PFSK-1 (cell line): ENCODE measurements at regions not wholly inside any gene's neighbourhood (a gene's known extent, or its start where the extent isn't known, plus 50 kb on each side); places are given as distances from the start of the nearest gene placed in this dataset.

Source experiments
- FOXP2 ChIP-seq: optimal IDR thresholded peaks from 2 replicates; pipeline ENCODE3; 2011; ENCODE audit warnings: borderline replicate concordance, control low read depth, inconsistent platforms; ENCODE audit not compliant: insufficient read depth; ENCODE audit errors: extremely low read length, extremely low read depth
- POLR2AphosphoS5 ChIP-seq: IDR thresholded peaks from 2 replicates; pipeline ENCODE4 v1.6.1; 2012; ENCODE audit warnings: low read depth, mild to moderate bottlenecking, control low read depth, low read length, moderate library complexity
- SIN3A ChIP-seq: IDR thresholded peaks from 2 replicates; pipeline ENCODE4 v1.6.1; 2012; ENCODE audit warnings: mild to moderate bottlenecking, low read length, moderate library complexity, borderline replicate concordance; ENCODE audit not compliant: insufficient read depth
- TAF1 ChIP-seq: IDR thresholded peaks from 2 replicates; pipeline ENCODE4 v1.6.1; 2012; ENCODE audit warnings: low read length, control low read depth, borderline replicate concordance; ENCODE audit not compliant: insufficient read depth
- TF ChIP-seq, protein P1 (sequence below), 2 experiments: IDR thresholded peaks; 2 replicates each; pipeline versions ENCODE4 v1.6.1 to v1.8.0; 2011 to 2012; ENCODE audit warnings: low read depth in 2 of 2, low read length in 2 of 2, control low read depth in 1 of 2, inconsistent platforms in 1 of 2, mild to moderate bottlenecking in 1 of 2, moderate library complexity in 1 of 2; ENCODE audit not compliant: insufficient read depth in 1 of 2

DNA sequence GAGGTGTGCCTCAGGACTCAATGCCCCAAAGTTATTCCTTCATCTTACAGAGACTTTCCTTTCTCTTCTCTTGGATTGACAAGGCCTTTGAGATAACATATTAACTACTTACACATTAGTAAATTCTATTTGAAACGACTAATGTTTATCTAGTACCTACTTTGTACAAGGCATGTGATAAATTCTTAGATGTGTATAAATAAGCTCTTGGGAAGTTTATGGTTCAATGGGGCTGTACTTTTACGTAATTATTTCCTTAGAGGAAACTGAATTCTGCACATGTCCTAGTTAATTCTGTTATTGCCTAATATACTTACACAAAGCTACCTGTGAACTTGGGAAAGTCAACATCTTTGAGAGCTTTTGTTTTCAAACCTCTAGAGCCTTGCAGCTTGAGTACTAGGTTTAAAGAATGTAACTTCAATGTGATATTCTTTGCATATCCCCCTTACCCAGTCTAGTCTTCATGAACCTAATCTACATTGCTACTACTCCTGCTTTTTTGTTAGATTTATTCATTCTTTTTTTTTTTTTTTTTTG is 58.5 kb upstream of the RAP2B start:
- TF ChIP-seq FOXP2 = no peak
- TF ChIP-seq, protein P1, sequence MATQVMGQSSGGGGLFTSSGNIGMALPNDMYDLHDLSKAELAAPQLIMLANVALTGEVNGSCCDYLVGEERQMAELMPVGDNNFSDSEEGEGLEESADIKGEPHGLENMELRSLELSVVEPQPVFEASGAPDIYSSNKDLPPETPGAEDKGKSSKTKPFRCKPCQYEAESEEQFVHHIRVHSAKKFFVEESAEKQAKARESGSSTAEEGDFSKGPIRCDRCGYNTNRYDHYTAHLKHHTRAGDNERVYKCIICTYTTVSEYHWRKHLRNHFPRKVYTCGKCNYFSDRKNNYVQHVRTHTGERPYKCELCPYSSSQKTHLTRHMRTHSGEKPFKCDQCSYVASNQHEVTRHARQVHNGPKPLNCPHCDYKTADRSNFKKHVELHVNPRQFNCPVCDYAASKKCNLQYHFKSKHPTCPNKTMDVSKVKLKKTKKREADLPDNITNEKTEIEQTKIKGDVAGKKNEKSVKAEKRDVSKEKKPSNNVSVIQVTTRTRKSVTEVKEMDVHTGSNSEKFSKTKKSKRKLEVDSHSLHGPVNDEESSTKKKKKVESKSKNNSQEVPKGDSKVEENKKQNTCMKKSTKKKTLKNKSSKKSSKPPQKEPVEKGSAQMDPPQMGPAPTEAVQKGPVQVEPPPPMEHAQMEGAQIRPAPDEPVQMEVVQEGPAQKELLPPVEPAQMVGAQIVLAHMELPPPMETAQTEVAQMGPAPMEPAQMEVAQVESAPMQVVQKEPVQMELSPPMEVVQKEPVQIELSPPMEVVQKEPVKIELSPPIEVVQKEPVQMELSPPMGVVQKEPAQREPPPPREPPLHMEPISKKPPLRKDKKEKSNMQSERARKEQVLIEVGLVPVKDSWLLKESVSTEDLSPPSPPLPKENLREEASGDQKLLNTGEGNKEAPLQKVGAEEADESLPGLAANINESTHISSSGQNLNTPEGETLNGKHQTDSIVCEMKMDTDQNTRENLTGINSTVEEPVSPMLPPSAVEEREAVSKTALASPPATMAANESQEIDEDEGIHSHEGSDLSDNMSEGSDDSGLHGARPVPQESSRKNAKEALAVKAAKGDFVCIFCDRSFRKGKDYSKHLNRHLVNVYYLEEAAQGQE (IDR thresholded peaks at IDR 0.05; ENCODE audit: insufficient read depth in 1 of 2, low read depth in 2 of 2, low read length in 2 of 2) = no peak
- TF ChIP-seq POLR2AphosphoS5 = no peak
- no peak for TF ChIP-seq TAF1
- TF ChIP-seq SIN3A = no peak

GRCh38 chr3:153110041-153110440 is 52.0 kb upstream of the RAP2B start:
- no peak for TF ChIP-seq FOXP2
- no peak for TF ChIP-seq TAF1
- no peak for TF ChIP-seq POLR2AphosphoS5
- TF ChIP-seq, protein P1 (IDR thresholded peaks at IDR 0.05; ENCODE audit: insufficient read depth in 1 of 2, low read depth in 2 of 2, low read length in 2 of 2) = no peak
- TF ChIP-seq SIN3A = no peak

GRCh38 chr3:153111016-153111415 is 51.0 kb upstream of the RAP2B start:
- TF ChIP-seq TAF1 (no peak), POLR2AphosphoS5 (no peak), FOXP2 (no peak), SIN3A (no peak)
- TF ChIP-seq, protein P1 (IDR thresholded peaks at IDR 0.05; ENCODE audit: insufficient read depth in 1 of 2, low read depth in 2 of 2, low read length in 2 of 2) = no peak
